ENCODE measurements at regions not wholly inside any gene's neighbourhood (a gene's known extent, or its start where the extent isn't known, plus 50 kb on each side); places are given as distances from the start of the nearest gene placed in this dataset.
"Not testable (repeated sequence)": the region's sequence is repeated elsewhere in the genome, so short reads cannot be mapped to it uniquely, and the experiment has no call there.

GRCh38 chr14:71165121-71166031, 258.1 kb downstream of the PCNX1 start:
- DNase-seq (ENCODE audit: low read depth) = no peak

- DNase-seq (ENCODE audit: low read depth) = no peak
Measured at GRCh38 chr14:71166180-71166837, 259.1 kb downstream of the PCNX1 start.

GRCh38 chr14:71167325-71167950, 260.2 kb downstream of the PCNX1 start:
- not testable (repeated sequence) for DNase-seq (ENCODE audit: low read depth)

- DNase-seq (ENCODE audit: low read depth) = not testable (repeated sequence)
Measured at GRCh38 chr14:71168161-71168560, 260.9 kb downstream of the PCNX1 start.

- DNase-seq (ENCODE audit: low read depth) = no peak
Measured at GRCh38 chr14:71168564-71169427, 261.5 kb downstream of the PCNX1 start.

- no peak for DNase-seq (ENCODE audit: low read depth)
Measured at GRCh38 chr14:71169861-71170260, 262.6 kb downstream of the PCNX1 start.

GRCh38 chr14:71175491-71175890, 268.2 kb downstream of the PCNX1 start:
- no peak for DNase-seq (ENCODE audit: low read depth)

GRCh38 chr14:71179066-71179465, 271.8 kb downstream of the PCNX1 start:
- no peak for DNase-seq (ENCODE audit: low read depth)

GRCh38 chr14:71180397-71180796, 273.1 kb downstream of the PCNX1 start:
- no peak for DNase-seq (ENCODE audit: low read depth)

- DNase-seq (ENCODE audit: low read depth) = no peak
Measured at GRCh38 chr14:71181215-71182003, 274.1 kb downstream of the PCNX1 start.

- no peak for DNase-seq (ENCODE audit: low read depth)
Measured at GRCh38 chr14:71183876-71184689, 276.8 kb downstream of the PCNX1 start.

GRCh38 chr14:71185637-71186036, 278.4 kb downstream of the PCNX1 start:
- DNase-seq (ENCODE audit: low read depth) = no peak

GRCh38 chr14:71187633-71188356, 280.5 kb downstream of the PCNX1 start:
- DNase-seq (ENCODE audit: low read depth) = no peak

- no peak for DNase-seq (ENCODE audit: low read depth)
Measured at GRCh38 chr14:71190770-71191374, 283.6 kb downstream of the PCNX1 start.

GRCh38 chr14:71193663-71194062, 286.4 kb downstream of the PCNX1 start:
- no peak for DNase-seq (ENCODE audit: low read depth)

- no peak for DNase-seq (ENCODE audit: low read depth)
Measured at GRCh38 chr14:71194251-71194650, 287.0 kb downstream of the PCNX1 start.

GRCh38 chr14:71196921-71197320, 289.7 kb downstream of the PCNX1 start:
- no peak for DNase-seq (ENCODE audit: low read depth)

- no peak for DNase-seq (ENCODE audit: low read depth)
Measured at GRCh38 chr14:71198687-71199086, 291.4 kb downstream of the PCNX1 start.

GRCh38 chr14:71201840-71202239, 294.6 kb downstream of the PCNX1 start:
- DNase-seq (ENCODE audit: low read depth) = no peak
